ENCODE measurements at regions not wholly inside any gene's neighbourhood (a gene's known extent, or its start where the extent isn't known, plus 50 kb on each side); places are given as distances from the start of the nearest gene placed in this dataset.

- no peak overlapping the region for H3K14ac ChIP-seq (replicated peaks; ENCODE audit: low read depth, low read length)
- H3K4me3 ChIP-seq (ENCODE audit: insufficient read depth, low read depth, low read length) = no peak overlapping the region
- H4K8ac ChIP-seq (ENCODE audit: low read depth in 2 of 2, low read length in 2 of 2) = no peak overlapping the region
- in situ Hi-C loops (cut with MboI; ENCODE audit: low sequenced_read_pairs) = no loop called here
- H3K4me2 ChIP-seq (ENCODE audit: low read depth, low read length) = no peak overlapping the region
- dilution Hi-C loops (cut with HindIII; ENCODE audit: low sequenced_read_pairs, unreplicated experiment) = no loop called here
- no peak overlapping the region for H2AK9ac ChIP-seq (replicated peaks; ENCODE audit: low read depth, low read length, poor library complexity)
- no peak overlapping the region for H3K56ac ChIP-seq (ENCODE audit: extremely low read depth, insufficient read depth, low read length)
- H2BK5ac ChIP-seq (ENCODE audit: low read depth, low read length, poor library complexity, severe bottlenecking) = no peak overlapping the region
- H2BK15ac ChIP-seq (ENCODE audit: low read depth, low read length) = no peak overlapping the region
- no peak overlapping the region for H2AFZ ChIP-seq (replicated peaks; ENCODE audit: low read length, poor library complexity)
- WGBS, 2 experiments (ENCODE audit: extremely low coverage in 2 of 2, insufficient read length in 1 of 2) = 83% methylated on average over 2 of the region's 4 CpGs; no CpG with 5 or more reads in 1 of the 2 experiments
- H3K9ac ChIP-seq (ENCODE audit: low read depth, low read length) = no peak overlapping the region
- H4K5ac ChIP-seq (ENCODE audit: low read depth, low read length) = no peak overlapping the region
- no peak overlapping the region for H4K91ac ChIP-seq (ENCODE audit: insufficient read depth, low read depth, low read length)
- no peaks in the 10 kb centered on the region for H3K27me3 ChIP-seq (ENCODE audit: control insufficient read depth, insufficient read depth, low read length)
- H3K79me1 ChIP-seq (ENCODE audit: low read depth in 1 of 2, low read length in 2 of 2) = no peaks in the 10 kb centered on the region
- H3K36me3 ChIP-seq (ENCODE audit: control insufficient read depth, insufficient read depth, low read length) = no peaks in the 10 kb centered on the region
- DNase-seq = no peak
- no peaks in the 10 kb centered on the region for H3K9me3 ChIP-seq (ENCODE audit: control insufficient read depth, insufficient read depth, low read length)
- H2BK120ac ChIP-seq (ENCODE audit: low read depth, low read length) = no peak overlapping the region
- H4K20me1 ChIP-seq (ENCODE audit: insufficient read depth, low read length) = no peaks in the 10 kb centered on the region
- no peak overlapping the region for H2BK20ac ChIP-seq (ENCODE audit: low read depth, low read length)
- no peaks in the 10 kb centered on the region for H3K4me1 ChIP-seq (ENCODE audit: control insufficient read depth, insufficient read depth, low read length)
- ChIA-PET CTCF (no interaction called here), POLR2A (ENCODE audit: unreplicated experiment) (no interaction called here)
- intact Hi-C loops (cut with micrococcal nuclease) = no loop called here
- BruUV-seq (replicated peaks) = no TSS peak
- TF ChIP-seq SMC3 (IDR thresholded peaks at IDR 0.05; ENCODE audit: low read depth, low read length) (no peak), NFE2L2 (IDR thresholded peaks at IDR 0.05; ENCODE audit: low read depth, low read length) (no peak)
- no peak for ATAC-seq (ENCODE audit: low read depth)
- H3K18ac ChIP-seq (ENCODE audit: low read depth, low read length) = no peak overlapping the region
- no peak overlapping the region for H2AK5ac ChIP-seq (ENCODE audit: low read depth, low read length)
- H3K9me1 ChIP-seq (ENCODE audit: insufficient read depth, low read length) = no peaks in the 10 kb centered on the region
- H3K4ac ChIP-seq (ENCODE audit: low read depth, low read length) = no peak overlapping the region
- no peak overlapping the region for H3K23ac ChIP-seq (ENCODE audit: low read depth, low read length)
- no peak overlapping the region for H3K27ac ChIP-seq (ENCODE audit: insufficient read depth, low read length)
These were observed 773.4 kb downstream of the EFNB2 start for GRCh38 chr13:105762096-105762495.

Data from IMR-90 (cell line).